SK-N-MC (cell line): ENCODE measurements at regions not wholly inside any gene's neighbourhood (a gene's known extent, or its start where the extent isn't known, plus 50 kb on each side); places are given as distances from the start of the nearest gene placed in this dataset.
"Not testable (repeated sequence)": the region's sequence is repeated elsewhere in the genome, so short reads cannot be mapped to it uniquely, and the experiment has no call there.

Experiments
- DNase-seq: peaks from one replicate; pipeline ENCODE4 v3.0.0-alpha.2; 2011; ENCODE audit warnings: low read depth, low spot score
- H3K27ac ChIP-seq: fragments of 200-600 bp; sonication (generic); 2 replicates; pipeline ENCODE4 v1.5.1; 2016; ENCODE audit warnings: mixed run types
- H3K36me3 ChIP-seq: fragments of 200-600 bp; sonication (generic); 2 replicates; pipeline ENCODE4 v1.6.1; 2017; ENCODE audit warnings: antibody characterized with exemption, low read length, mixed read lengths; ENCODE audit not compliant: insufficient read depth
- H3K4me3 ChIP-seq: fragments of 200-600 bp; sonication (generic); 2 replicates; pipeline ENCODE4 v1.5.1; 2016
- H3K9ac ChIP-seq: fragments of 200-600 bp; sonication (generic); 2 replicates; pipeline ENCODE4 v1.8.0; 2017; ENCODE audit warnings: mixed run types, mixed read lengths; ENCODE audit not compliant: insufficient read length
- H3K9me3 ChIP-seq: fragments of 200-600 bp; sonication (generic); 2 replicates; pipeline ENCODE4 v1.6.1; 2017; ENCODE audit warnings: low read depth, mild to moderate bottlenecking, antibody characterized with exemption, low read length, moderate library complexity, mixed read lengths
- EZH2 ChIP-seq: fragments of 200-600 bp; sonication (generic); IDR thresholded peaks from one replicate; pipeline ENCODE4 v1.6.1; 2017; ENCODE audit warnings: antibody characterized with exemption
- FOXP2 ChIP-seq: optimal IDR thresholded peaks from 2 replicates; pipeline ENCODE3; 2011; ENCODE audit warnings: mild to moderate bottlenecking, moderate library complexity; ENCODE audit not compliant: insufficient read depth; ENCODE audit errors: extremely low read length, control extremely low read depth
- POLR2AphosphoS5 ChIP-seq: IDR thresholded peaks from 2 replicates; pipeline ENCODE4 v1.6.1; 2012; ENCODE audit warnings: mild to moderate bottlenecking, low read depth, low read length, borderline replicate concordance

GRCh38 chrX:40788698-40789097 is 53.4 kb upstream of the MED14 start:
- not testable (repeated sequence) for H3K27ac ChIP-seq

GRCh38 chrX:40792433-40792832 is 57.1 kb upstream of the MED14 start:
- Histone ChIP-seq H3K27ac (no peak overlapping the region), H3K9me3 (no peaks in the 10 kb centered on the region), H3K36me3 (no peaks in the 10 kb centered on the region), H3K9ac (no peak overlapping the region), H3K4me3 (no peak overlapping the region)
- DNase-seq = no peak
- TF ChIP-seq POLR2AphosphoS5 (no peak), EZH2 (no peak), FOXP2 (no peak)

More at GRCh38 chrX:40788698-40789097, 53.4 kb upstream of the MED14 start:
- not testable (repeated sequence) for H3K9ac ChIP-seq, DNase-seq, H3K4me3 ChIP-seq, H3K9me3 ChIP-seq, H3K36me3 ChIP-seq

- not testable (repeated sequence) for H3K9me3 ChIP-seq, DNase-seq, H3K9ac ChIP-seq, H3K36me3 ChIP-seq
- Histone ChIP-seq H3K27ac (peak overlapping the region; percentile 53), H3K4me3 (peak overlapping the region; percentile 25; the same call in 1 of the 2 replicates)
These were observed 59.4 kb upstream of the MED14 start for GRCh38 chrX:40794829-40795130.

DNA sequence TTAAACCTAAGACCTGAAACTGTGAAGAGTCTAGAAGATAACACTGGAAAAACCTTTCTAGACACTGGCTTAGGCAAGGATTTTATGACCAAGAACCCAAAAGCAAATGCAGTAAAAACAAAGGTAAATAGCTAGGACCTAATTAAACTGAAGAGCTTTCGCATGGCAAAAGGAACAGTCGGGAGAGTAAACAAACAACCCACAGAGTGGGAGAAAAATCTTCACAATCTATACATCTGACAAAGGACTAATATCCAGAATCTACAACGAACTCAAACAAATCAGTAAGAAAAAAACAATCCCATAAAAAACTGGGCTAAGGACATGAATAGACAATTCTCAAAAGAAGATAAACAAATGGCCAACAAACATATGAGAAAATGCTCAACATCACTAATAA is 64.4 kb upstream of the MED14 start:
- DNase-seq, H3K27ac ChIP-seq, H3K36me3 ChIP-seq, H3K4me3 ChIP-seq, H3K9ac ChIP-seq, H3K9me3 ChIP-seq: not testable (repeated sequence)

GRCh38 chrX:40805404-40805803 is 70.1 kb upstream of the MED14 start:
- Histone ChIP-seq H3K9me3 (no peaks in the 10 kb centered on the region), H3K9ac (no peak overlapping the region), H3K4me3 (no peak overlapping the region), H3K36me3 (no peaks in the 10 kb centered on the region), H3K27ac (no peak overlapping the region)
- no peak for DNase-seq
- no peak for TF ChIP-seq POLR2AphosphoS5

DNA sequence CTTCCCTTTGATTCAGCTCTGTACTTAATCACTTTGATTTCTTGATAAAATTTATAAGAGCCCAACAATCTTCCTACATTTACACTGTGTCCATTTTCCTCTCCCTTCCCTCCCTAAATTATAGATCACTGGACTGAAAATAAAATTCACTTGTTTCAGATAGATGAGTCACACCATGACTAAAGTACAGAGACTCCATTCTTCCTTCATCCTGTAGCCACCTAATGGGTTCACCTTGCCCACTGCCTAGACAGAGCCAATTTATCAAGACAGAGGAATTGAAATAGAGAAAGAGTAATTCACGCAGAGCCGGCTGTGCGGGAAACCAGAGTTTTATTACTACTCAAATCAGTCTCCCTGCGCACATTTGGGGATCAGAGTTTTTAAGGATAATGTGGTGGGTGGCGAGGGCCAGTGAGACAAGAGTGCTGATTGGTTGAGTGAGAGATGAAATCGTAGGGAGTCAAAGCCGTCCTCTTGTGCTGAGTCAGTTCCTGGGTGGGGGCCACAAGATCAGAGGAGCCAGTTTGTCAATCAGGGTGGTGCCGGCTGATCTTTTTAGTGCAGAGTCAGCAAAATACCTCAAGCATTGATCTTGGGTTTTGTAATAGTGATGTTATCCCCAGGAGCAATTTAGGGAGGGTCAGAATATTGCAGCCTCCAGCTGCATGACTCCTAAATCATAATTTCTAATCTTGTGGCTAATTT is 71.3 kb upstream of the MED14 start:
- Histone ChIP-seq H3K9me3 (no peaks in the 10 kb centered on the region), H3K4me3 (no peak overlapping the region), H3K9ac (no peak overlapping the region), H3K36me3 (no peaks in the 10 kb centered on the region), H3K27ac (no peak overlapping the region)
- no peak for TF ChIP-seq POLR2AphosphoS5
- TF ChIP-seq EZH2 = no peak
- TF ChIP-seq FOXP2 = no peak
- no peak for DNase-seq

DNA sequence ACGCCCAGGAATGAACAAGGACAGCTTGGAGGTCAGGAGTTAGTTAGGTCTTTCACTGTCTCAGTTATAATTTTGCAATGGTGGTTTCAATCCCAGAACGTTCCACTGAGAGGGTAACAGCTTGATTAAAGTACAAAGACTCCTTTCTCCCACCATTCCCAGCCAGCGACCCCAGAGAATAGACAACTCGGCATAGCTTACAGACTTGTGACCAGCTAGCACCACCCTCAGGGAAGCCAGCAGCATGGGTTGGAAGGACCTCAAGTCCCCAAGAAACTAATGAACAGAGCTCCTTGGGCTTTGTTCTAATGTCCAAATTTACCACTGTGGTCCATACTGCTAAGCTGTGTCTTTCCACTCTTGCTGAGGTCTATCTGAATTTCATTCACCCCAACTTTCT is 72.0 kb upstream of the MED14 start:
- Histone ChIP-seq H3K4me3 (no peak overlapping the region), H3K9ac (no peak overlapping the region), H3K9me3 (no peaks in the 10 kb centered on the region), H3K27ac (no peak overlapping the region), H3K36me3 (no peaks in the 10 kb centered on the region)
- no peak for DNase-seq
- TF ChIP-seq POLR2AphosphoS5 (no peak), EZH2 (no peak), FOXP2 (no peak)

GRCh38 chrX:40808203-40808602 is 72.9 kb upstream of the MED14 start:
- no peak overlapping the region for H3K9ac ChIP-seq
- DNase-seq = no peak

GRCh38 chrX:40809210-40809609 is 73.9 kb upstream of the MED14 start:
- no peak for DNase-seq
- H3K9ac ChIP-seq = no peak overlapping the region
- H3K36me3 ChIP-seq = no peaks in the 10 kb centered on the region
- no peaks in the 10 kb centered on the region for H3K9me3 ChIP-seq
- TF ChIP-seq EZH2 = no peak
- TF ChIP-seq FOXP2 = no peak
- no peak for TF ChIP-seq POLR2AphosphoS5
- no peak overlapping the region for H3K4me3 ChIP-seq
- H3K27ac ChIP-seq = no peak overlapping the region

More at GRCh38 chrX:40808203-40808602, 72.9 kb upstream of the MED14 start:
- Histone ChIP-seq H3K36me3 (no peaks in the 10 kb centered on the region), H3K4me3 (no peak overlapping the region), H3K9me3 (no peaks in the 10 kb centered on the region), H3K27ac (no peak overlapping the region)
- no peak for TF ChIP-seq EZH2
- no peak for TF ChIP-seq FOXP2
- TF ChIP-seq POLR2AphosphoS5 = no peak

DNA sequence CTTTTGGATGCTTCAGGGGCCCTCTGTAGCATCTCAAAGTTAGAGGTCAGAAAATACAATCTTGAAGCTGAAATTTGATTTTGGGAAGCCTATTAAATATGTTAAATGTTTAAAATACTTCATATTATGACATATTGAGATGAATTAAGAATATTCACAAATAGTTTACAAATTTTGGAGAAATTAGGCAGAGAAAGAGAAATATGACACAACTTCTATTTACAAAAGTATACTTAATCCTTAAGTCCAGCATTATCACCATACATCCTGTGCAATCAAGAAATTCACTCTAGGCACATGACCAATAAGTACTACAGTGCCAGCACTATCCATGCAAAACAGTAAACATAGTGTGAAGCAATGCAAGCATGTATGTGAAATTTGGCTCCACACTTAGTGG is 79.7 kb upstream of the MED14 start:
- H3K9me3 ChIP-seq, H3K4me3 ChIP-seq, DNase-seq, H3K36me3 ChIP-seq, H3K27ac ChIP-seq, H3K9ac ChIP-seq: not testable (repeated sequence)
